IMR-90 (cell line): ENCODE measurements at regions not wholly inside any gene's neighbourhood (a gene's known extent, or its start where the extent isn't known, plus 50 kb on each side); places are given as distances from the start of the nearest gene placed in this dataset.

Experiments used
- ATAC-seq: fragments of 200-7000 bp; cut with Tn5 transposase; 2 replicates; pipeline ENCODE4 v1.9.1; 2020; ENCODE audit warnings: low read depth, mild to moderate bottlenecking, moderate library complexity
- BruUV-seq: library from RNA; stranded (reverse); fragments of 400-500 nt; replicated peaks from 2 replicates; lab custom pipeline; 2021; lab: Mats Ljungman, UMichigan
- CTCF ChIA-PET: fragments of 300-600 bp; formaldehyde crosslinking; extraction: SDS; loops from one replicate; lab custom pipeline; 2021; ENCODE audit warnings: antibody characterized with exemption; lab: Yijun Ruan, JAX
- POLR2A ChIA-PET: fragments of 300-600 bp; sonication (Branson Sonifier 250); formaldehyde crosslinking; loops from one replicate; lab custom pipeline; 2022; ENCODE audit warnings: antibody characterized with exemption; ENCODE audit not compliant: unreplicated experiment; lab: Charles Lee
- DNase-seq: peaks from one replicate; pipeline ENCODE4 v3.0.0; 2013
- H2AFZ ChIP-seq: replicated peaks from 2 replicates; pipeline ENCODE3; 2013; ENCODE audit warnings: low read length, mild to moderate bottlenecking; ENCODE audit not compliant: poor library complexity
- H2AK5ac ChIP-seq: 2 replicates; pipeline ENCODE4 v1.6.1; 2013; ENCODE audit warnings: low read depth, low read length, inconsistent platforms
- H2AK9ac ChIP-seq: replicated peaks from 2 replicates; pipeline ENCODE3; 2013; ENCODE audit warnings: mild to moderate bottlenecking, low read depth, low read length, moderate library complexity; ENCODE audit not compliant: poor library complexity
- H2BK120ac ChIP-seq: 2 replicates; pipeline ENCODE4 v1.6.1; 2013; ENCODE audit warnings: low read depth, low read length, inconsistent platforms
- H2BK15ac ChIP-seq: 3 replicates; pipeline ENCODE4 v1.6.1; 2013; ENCODE audit warnings: low read depth, low read length, inconsistent platforms
- H2BK20ac ChIP-seq: 2 replicates; pipeline ENCODE4 v1.6.1; 2013; ENCODE audit warnings: low read depth, mild to moderate bottlenecking, inconsistent platforms, low read length, moderate library complexity
- H2BK5ac ChIP-seq: 2 replicates; pipeline ENCODE4 v1.6.1; 2013; ENCODE audit warnings: mild to moderate bottlenecking, low read depth, low read length, inconsistent platforms; ENCODE audit not compliant: poor library complexity, severe bottlenecking
- H3K14ac ChIP-seq: replicated peaks from 2 replicates; pipeline ENCODE4 v1.6.1; 2013; ENCODE audit warnings: low read depth, low read length, inconsistent platforms
- H3K18ac ChIP-seq: 2 replicates; pipeline ENCODE4 v1.6.1; 2013; ENCODE audit warnings: low read depth, low read length, control low read depth
- H3K23ac ChIP-seq: 2 replicates; pipeline ENCODE4 v1.6.1; 2013; ENCODE audit warnings: low read depth, low read length, inconsistent platforms
- H3K27ac ChIP-seq: 2 replicates; pipeline ENCODE4 v1.5.1; 2013; ENCODE audit warnings: mild to moderate bottlenecking, control low read depth, low read length; ENCODE audit not compliant: insufficient read depth
- H3K27me3 ChIP-seq: 2 replicates; pipeline ENCODE4 v1.6.1; 2013; ENCODE audit warnings: low read length; ENCODE audit not compliant: control insufficient read depth, insufficient read depth
- H3K36me3 ChIP-seq: 2 replicates; pipeline ENCODE4 v1.6.1; 2013; ENCODE audit warnings: low read length, mixed read lengths; ENCODE audit not compliant: control insufficient read depth, insufficient read depth
- H3K4ac ChIP-seq: 2 replicates; pipeline ENCODE4 v1.6.1; 2013; ENCODE audit warnings: low read depth, low read length, inconsistent platforms
- H3K4me1 ChIP-seq: 2 replicates; pipeline ENCODE4 v1.6.1; 2013; ENCODE audit warnings: low read length, mixed read lengths; ENCODE audit not compliant: control insufficient read depth, insufficient read depth
- H3K4me2 ChIP-seq: 2 replicates; pipeline ENCODE4 v1.6.1; 2013; ENCODE audit warnings: low read depth, mild to moderate bottlenecking, control low read depth, low read length, moderate library complexity
- H3K4me3 ChIP-seq: 2 replicates; pipeline ENCODE4 v1.5.1; 2013; ENCODE audit warnings: low read depth, mild to moderate bottlenecking, control low read depth, low read length, moderate library complexity; ENCODE audit not compliant: insufficient read depth
- H3K56ac ChIP-seq: 2 replicates; pipeline ENCODE4 v1.6.1; 2013; ENCODE audit warnings: low read length, inconsistent platforms; ENCODE audit not compliant: insufficient read depth; ENCODE audit errors: extremely low read depth
- H3K79me1 ChIP-seq, 2 experiments: 2 replicates each; pipeline ENCODE4 v1.6.1; 2013; ENCODE audit warnings: low read length in 2 of 2, inconsistent platforms in 1 of 2, low read depth in 1 of 2
- H3K9ac ChIP-seq: 2 replicates; pipeline ENCODE4 v1.6.1; 2013; ENCODE audit warnings: low read depth, low read length, control low read depth
- H3K9me1 ChIP-seq: 2 replicates; pipeline ENCODE4 v1.6.1; 2013; ENCODE audit warnings: low read length, inconsistent platforms; ENCODE audit not compliant: insufficient read depth
- H3K9me3 ChIP-seq: 2 replicates; pipeline ENCODE4 v1.6.1; 2013; ENCODE audit warnings: low read length; ENCODE audit not compliant: control insufficient read depth, insufficient read depth
- H4K20me1 ChIP-seq: 2 replicates; pipeline ENCODE4 v1.6.1; 2013; ENCODE audit warnings: low read length, inconsistent platforms; ENCODE audit not compliant: insufficient read depth
- H4K5ac ChIP-seq: 2 replicates; pipeline ENCODE4 v1.6.1; 2013; ENCODE audit warnings: mild to moderate bottlenecking, low read depth, low read length, control low read depth
- H4K8ac ChIP-seq, 2 experiments: 2 replicates each; pipeline ENCODE4 v1.6.1; 2013; ENCODE audit warnings: low read depth in 2 of 2, low read length in 2 of 2, control low read depth in 1 of 2, inconsistent platforms in 1 of 2
- H4K91ac ChIP-seq: 2 replicates; pipeline ENCODE4 v1.6.1; 2013; ENCODE audit warnings: low read depth, low read length, inconsistent platforms; ENCODE audit not compliant: insufficient read depth
- BHLHE40 ChIP-seq: fragments of 150-350 bp; IDR thresholded peaks from 2 replicates; pipeline ENCODE4 v1.6.1; 2016; ENCODE audit warnings: mild to moderate bottlenecking, low read depth, low read length
- FOS ChIP-seq: fragments of 150-350 bp; IDR thresholded peaks from 2 replicates; pipeline ENCODE4 v1.6.1; 2016; ENCODE audit warnings: low read depth, low read length
- NFE2L2 ChIP-seq: fragments of 150-350 bp; IDR thresholded peaks from 2 replicates; pipeline ENCODE4 v1.6.1; 2016; ENCODE audit warnings: low read depth, mild to moderate bottlenecking, low read length
- POLR2A ChIP-seq: IDR thresholded peaks from 2 replicates; pipeline ENCODE4 v1.6.1; 2012; ENCODE audit warnings: mild to moderate bottlenecking, low read depth, low read length
- RCOR1 ChIP-seq: IDR thresholded peaks from 2 replicates; pipeline ENCODE4 v1.6.1; 2012; ENCODE audit warnings: mild to moderate bottlenecking, low read length, improper control_type of control experiment; ENCODE audit not compliant: insufficient replicate concordance
- SMC3 ChIP-seq: fragments of 150-350 bp; IDR thresholded peaks from 2 replicates; pipeline ENCODE4 v1.6.1; 2016; ENCODE audit warnings: low read depth, mild to moderate bottlenecking, antibody characterized with exemption, low read length, moderate library complexity
- WGBS, 2 experiments: methylation state at CpG; one replicate each; pipeline versions ENCODE4 v1.1.5 to v1.1.7; 2013; ENCODE audit warnings: missing lambda C conversion rate in 2 of 2; ENCODE audit not compliant: insufficient read length in 1 of 2; ENCODE audit errors: extremely low coverage in 2 of 2; 5-methylcytosine and 5-hydroxymethylcytosine counted together
- dilution Hi-C: fragments of 300-500 bp; cut with HindIII; formaldehyde crosslinking; loops from one replicate; pipeline ENCODE4 v1.14.3; 2018; ENCODE audit warnings: low sequenced_read_pairs; ENCODE audit not compliant: unreplicated experiment
- in situ Hi-C: fragments of 300-500 bp; cut with MboI; formaldehyde crosslinking; loops from 3 replicates; pipeline ENCODE4 v1.14.3; 2019; ENCODE audit warnings: low sequenced_read_pairs, inconsistent platforms, mixed read lengths
- intact Hi-C: fragments of 100-400 bp; cut with micrococcal nuclease; formaldehyde crosslinking; loops from 2 replicates; pipeline ENCODE4 v1.10.0; 2022
- TF ChIP-seq, protein P1 (sequence below): fragments of 150-350 bp; IDR thresholded peaks from 2 replicates; pipeline ENCODE4 v1.6.1; 2017; ENCODE audit warnings: mild to moderate bottlenecking, antibody characterized with exemption, low read length, low read depth

DNA sequence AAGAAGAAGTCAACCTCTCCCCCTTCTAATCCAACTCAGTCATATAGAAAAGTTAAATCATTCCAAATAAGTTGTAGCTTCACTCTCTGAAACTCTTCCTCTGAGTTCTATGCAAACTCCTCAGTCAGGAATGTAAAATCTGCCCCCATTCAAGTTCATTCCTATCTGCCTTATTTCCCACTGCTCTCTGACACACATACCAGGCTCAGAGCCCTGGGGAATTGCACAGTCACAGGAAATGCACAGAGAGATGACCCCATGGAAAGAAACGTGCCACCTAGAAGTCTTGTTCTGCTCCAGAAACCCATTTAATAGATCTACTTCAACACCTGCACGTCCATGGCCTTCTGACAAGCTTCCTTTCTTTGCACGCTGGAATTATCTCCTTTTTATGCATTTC lies 236.0 kb upstream of the VCX3A start (continued):
- TF ChIP-seq POLR2A (no peak), FOS (no peak), SMC3 (no peak)

DNA sequence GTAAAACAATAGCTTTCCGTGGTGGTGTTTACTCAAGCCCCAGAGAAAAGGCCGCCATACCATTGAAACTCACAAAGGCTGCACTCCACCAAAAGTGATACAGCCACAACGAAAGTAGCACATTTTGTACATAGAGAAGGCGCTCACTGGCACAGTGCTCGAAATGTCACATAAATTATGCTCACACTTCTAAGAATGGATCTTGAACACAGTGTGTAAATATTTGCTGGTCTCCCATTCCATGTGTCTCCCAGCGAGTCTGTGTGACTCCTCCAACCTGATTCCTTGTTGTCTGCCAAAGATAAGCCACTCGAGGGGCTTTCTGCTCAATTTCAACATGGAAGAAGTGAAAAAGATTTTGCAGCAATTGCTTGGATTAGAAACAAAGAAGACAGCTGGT lies 234.0 kb upstream of the VCX3A start:
- Histone ChIP-seq H2AFZ (no peak overlapping the region), H3K4me3 (no peak overlapping the region), H2BK5ac (no peak overlapping the region), H3K56ac (no peak overlapping the region), H3K79me1 (no peaks in the 10 kb centered on the region), H3K4me2 (no peak overlapping the region), H4K5ac (no peak overlapping the region), H2BK20ac (no peak overlapping the region), H2AK9ac (no peak overlapping the region), H3K36me3 (no peaks in the 10 kb centered on the region), H3K4me1 (no peaks in the 10 kb centered on the region), H4K8ac (no peak overlapping the region), H3K14ac (no peak overlapping the region), H4K91ac (no peak overlapping the region), H3K9ac (no peak overlapping the region), H2BK120ac (no peak overlapping the region), H3K27ac (no peak overlapping the region), H3K27me3 (no peaks in the 10 kb centered on the region), H3K23ac (no peak overlapping the region), H2AK5ac (no peak overlapping the region), H3K9me1 (no peaks in the 10 kb centered on the region), H4K20me1 (no peaks in the 10 kb centered on the region), H3K4ac (no peak overlapping the region), H2BK15ac (no peak overlapping the region), H3K9me3 (peaks cover 14% of the 10 kb centered on the region), H3K18ac (no peak overlapping the region)
- DNase-seq, result no peak
- in situ Hi-C loops, result no loop called here
- intact Hi-C loops, result no loop called here
- TF ChIP-seq BHLHE40 (no peak), NFE2L2 (no peak), RCOR1 (no peak)
- TF ChIP-seq, protein P1, sequence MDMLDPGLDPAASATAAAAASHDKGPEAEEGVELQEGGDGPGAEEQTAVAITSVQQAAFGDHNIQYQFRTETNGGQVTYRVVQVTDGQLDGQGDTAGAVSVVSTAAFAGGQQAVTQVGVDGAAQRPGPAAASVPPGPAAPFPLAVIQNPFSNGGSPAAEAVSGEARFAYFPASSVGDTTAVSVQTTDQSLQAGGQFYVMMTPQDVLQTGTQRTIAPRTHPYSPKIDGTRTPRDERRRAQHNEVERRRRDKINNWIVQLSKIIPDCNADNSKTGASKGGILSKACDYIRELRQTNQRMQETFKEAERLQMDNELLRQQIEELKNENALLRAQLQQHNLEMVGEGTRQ, result no peak
- ChIA-PET CTCF (no interaction called here), POLR2A (no interaction called here)
- BruUV-seq, result no TSS peak
- ATAC-seq, result no peak
- WGBS, 2 experiments, result no CpG with 5 or more reads among the region's 7 CpGs
- dilution Hi-C loops, result no loop called here
